ENCODE measurements at regions not wholly inside any gene's neighbourhood (a gene's known extent, or its start where the extent isn't known, plus 50 kb on each side); places are given as distances from the start of the nearest gene placed in this dataset.

DNA sequence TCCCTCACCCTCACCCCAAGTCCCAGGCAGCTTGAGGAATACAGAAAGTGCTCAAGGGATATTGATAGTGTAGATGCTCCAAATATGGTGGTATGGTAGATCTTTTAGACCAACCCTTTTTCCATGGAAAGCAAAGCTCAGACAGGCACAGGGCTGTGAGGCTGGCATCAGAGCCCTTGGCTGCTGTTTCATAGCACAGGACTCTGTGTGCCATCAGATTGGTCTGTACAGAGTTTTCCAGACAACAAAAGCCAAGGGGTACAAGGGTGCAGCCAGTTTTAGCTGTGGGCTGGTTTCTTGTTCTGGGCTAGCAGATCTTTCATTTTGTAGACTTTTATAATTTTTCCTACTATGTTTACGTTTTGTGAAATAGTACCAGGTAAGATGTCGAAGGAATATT, 296.9 kb upstream of the TNP1 start:
- TF ChIP-seq, protein P1, sequence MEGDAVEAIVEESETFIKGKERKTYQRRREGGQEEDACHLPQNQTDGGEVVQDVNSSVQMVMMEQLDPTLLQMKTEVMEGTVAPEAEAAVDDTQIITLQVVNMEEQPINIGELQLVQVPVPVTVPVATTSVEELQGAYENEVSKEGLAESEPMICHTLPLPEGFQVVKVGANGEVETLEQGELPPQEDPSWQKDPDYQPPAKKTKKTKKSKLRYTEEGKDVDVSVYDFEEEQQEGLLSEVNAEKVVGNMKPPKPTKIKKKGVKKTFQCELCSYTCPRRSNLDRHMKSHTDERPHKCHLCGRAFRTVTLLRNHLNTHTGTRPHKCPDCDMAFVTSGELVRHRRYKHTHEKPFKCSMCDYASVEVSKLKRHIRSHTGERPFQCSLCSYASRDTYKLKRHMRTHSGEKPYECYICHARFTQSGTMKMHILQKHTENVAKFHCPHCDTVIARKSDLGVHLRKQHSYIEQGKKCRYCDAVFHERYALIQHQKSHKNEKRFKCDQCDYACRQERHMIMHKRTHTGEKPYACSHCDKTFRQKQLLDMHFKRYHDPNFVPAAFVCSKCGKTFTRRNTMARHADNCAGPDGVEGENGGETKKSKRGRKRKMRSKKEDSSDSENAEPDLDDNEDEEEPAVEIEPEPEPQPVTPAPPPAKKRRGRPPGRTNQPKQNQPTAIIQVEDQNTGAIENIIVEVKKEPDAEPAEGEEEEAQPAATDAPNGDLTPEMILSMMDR (IDR thresholded peaks at IDR 0.05; ENCODE audit: insufficient read depth, low read length, poor library complexity, severe bottlenecking) = no peak
- no peak for TF ChIP-seq EZH2phosphoT487 (conservative IDR thresholded peaks at IDR 0.05; ENCODE audit: low read length)

Measured in SU-DHL-6 (cell line).